Panc1 (cell line): ENCODE measurements at regions not wholly inside any gene's neighbourhood (a gene's known extent, or its start where the extent isn't known, plus 50 kb on each side); places are given as distances from the start of the nearest gene placed in this dataset.

Experiments used
- ATAC-seq: fragments of 200-7000 bp; cut with Tn5 transposase; 2 replicates; pipeline ENCODE4 v1.9.1; 2020; ENCODE audit warnings: mild to moderate bottlenecking, moderate library complexity
- BruUV-seq: library from RNA; stranded (reverse); fragments of 400-500 nt; replicated peaks from 2 replicates; lab custom pipeline; 2021; lab: Mats Ljungman, UMichigan
- CTCF ChIA-PET: fragments of 300-600 bp; sonication (Branson Sonifier 250); formaldehyde crosslinking; loops from one replicate; lab custom pipeline; 2022; ENCODE audit warnings: antibody characterized with exemption; lab: Charles Lee
- POLR2A ChIA-PET: fragments of 300-600 bp; sonication (Branson Sonifier 250); formaldehyde crosslinking; loops from one replicate; lab custom pipeline; 2022; ENCODE audit warnings: antibody characterized with exemption; lab: Charles Lee
- DNase-seq: peaks from one replicate; pipeline ENCODE4 v3.0.0-alpha.2; 2010; ENCODE audit warnings: low read depth, low spot score
- H3K27ac ChIP-seq: 2 replicates; pipeline ENCODE4 v1.5.1; 2011; ENCODE audit warnings: mild to moderate bottlenecking, low read length, inconsistent platforms
- H3K27me3 ChIP-seq: fragments of 200-500 bp; sonication (Bioruptor generic); 2 replicates; pipeline ENCODE4 v1.6.0; 2014; ENCODE audit warnings: low read length, inconsistent platforms; ENCODE audit not compliant: control insufficient read depth, insufficient read depth
- H3K36me3 ChIP-seq: fragments of 200-500 bp; sonication (Bioruptor generic); 2 replicates; pipeline ENCODE4 v1.5.1; 2014; ENCODE audit warnings: inconsistent platforms, mild to moderate bottlenecking, low read length, moderate library complexity; ENCODE audit not compliant: control insufficient read depth, insufficient read depth
- H3K4me1 ChIP-seq: 2 replicates; pipeline ENCODE4 v1.5.1; 2011; ENCODE audit warnings: inconsistent platforms, mild to moderate bottlenecking, low read length, moderate library complexity; ENCODE audit not compliant: control insufficient read depth, insufficient read depth
- H3K4me3 ChIP-seq, 2 experiments: 2 replicates each; pipeline ENCODE4 v1.5.1; 2011 to 2012; ENCODE audit warnings: low read depth in 2 of 2, low read length in 2 of 2, mild to moderate bottlenecking in 2 of 2, inconsistent platforms in 1 of 2, moderate library complexity in 1 of 2
- H3K9me3 ChIP-seq: fragments of 200-500 bp; sonication (Bioruptor generic); 2 replicates; pipeline ENCODE4 v1.5.1; 2014; ENCODE audit warnings: low read depth, mild to moderate bottlenecking, inconsistent platforms, low read length, moderate library complexity; ENCODE audit not compliant: control insufficient read depth, insufficient read depth
- CTCF ChIP-seq: fragments of 450-650 bp; IDR thresholded peaks from 2 replicates; pipeline ENCODE4 v1.5.1; 2017; ENCODE audit warnings: mild to moderate bottlenecking
- POLR2AphosphoS5 ChIP-seq: IDR thresholded peaks from 2 replicates; pipeline ENCODE4 v1.6.1; 2012; ENCODE audit warnings: mild to moderate bottlenecking, low read depth, low read length, moderate library complexity
- REST ChIP-seq, 2 experiments: IDR thresholded peaks; 2 replicates each; pipeline ENCODE4 v1.6.1; 2011 to 2012; ENCODE audit warnings: low read depth in 2 of 2, control low read depth in 1 of 2, low read length in 1 of 2, mild to moderate bottlenecking in 1 of 2, moderate library complexity in 1 of 2; ENCODE audit not compliant: insufficient read depth in 1 of 2
- SIN3A ChIP-seq: IDR thresholded peaks from 2 replicates; pipeline ENCODE4 v1.6.1; 2012; ENCODE audit warnings: low read depth, mild to moderate bottlenecking, low read length, moderate library complexity, borderline replicate concordance; ENCODE audit not compliant: insufficient read depth
- TCF7L2 ChIP-seq: IDR thresholded peaks from 2 replicates; pipeline ENCODE4 v1.6.1; 2011; ENCODE audit warnings: mild to moderate bottlenecking, low read depth, low read length, inconsistent platforms
- in situ Hi-C: cut with HindIII; loops from 2 replicates; pipeline ENCODE4 v1.10.0; 2016; ENCODE audit warnings: low sequenced_read_pairs, low pct_unique_long_range_greater_than_20kb
- intact Hi-C: fragments of 100-400 bp; cut with micrococcal nuclease; formaldehyde crosslinking; loops from one replicate; pipeline ENCODE4 v1.10.0; 2022; ENCODE audit not compliant: unreplicated experiment

- DNase-seq (no peak), ATAC-seq (no peak)
- intact Hi-C loops: no loop called here
- ChIA-PET POLR2A (no interaction called here), CTCF (no interaction called here)
- BruUV-seq: no TSS peak
- no peaks in the 10 kb centered on the region for H3K9me3 ChIP-seq
- no peaks in the 10 kb centered on the region for H3K4me1 ChIP-seq
- H3K27me3 ChIP-seq: no peaks in the 10 kb centered on the region
- in situ Hi-C loops: no loop called here
- TF ChIP-seq REST (IDR thresholded peaks at IDR 0.05; ENCODE audit: insufficient read depth in 1 of 2, low read depth in 2 of 2, low read length in 1 of 2) (no peak), CTCF (no peak), TCF7L2 (no peak), POLR2AphosphoS5 (no peak), SIN3A (no peak)
- H3K27ac ChIP-seq: no peak overlapping the region
- no peaks in the 10 kb centered on the region for H3K36me3 ChIP-seq
- H3K4me3 ChIP-seq: no peak overlapping the region
Measured at GRCh38 chr16:29314292-29314934, 92.1 kb downstream of the NPIPB11 start.

GRCh38 chr16:29313559-29314048 is 92.9 kb downstream of the NPIPB11 start:
- no peaks in the 10 kb centered on the region for H3K9me3 ChIP-seq
- H3K27me3 ChIP-seq: no peaks in the 10 kb centered on the region
- no peaks in the 10 kb centered on the region for H3K4me1 ChIP-seq
- H3K4me3 ChIP-seq: no peak overlapping the region
- no peak for DNase-seq
- H3K27ac ChIP-seq: no peak overlapping the region
- no peak for ATAC-seq
- CTCF ChIA-PET: no interaction called here
- BruUV-seq: no TSS peak
- in situ Hi-C loops: no loop called here
- no peak for TF ChIP-seq CTCF
- TF ChIP-seq TCF7L2: no peak
- TF ChIP-seq SIN3A: no peak
- no peak for TF ChIP-seq REST (IDR thresholded peaks at IDR 0.05; ENCODE audit: insufficient read depth in 1 of 2, low read depth in 2 of 2, low read length in 1 of 2)
- TF ChIP-seq POLR2AphosphoS5: no peak
- intact Hi-C loops: no loop called here
- H3K36me3 ChIP-seq: no peaks in the 10 kb centered on the region
- POLR2A ChIA-PET: no interaction called here
